NT2/D1 (cell line): ENCODE measurements at regions not wholly inside any gene's neighbourhood (a gene's known extent, or its start where the extent isn't known, plus 50 kb on each side); places are given as distances from the start of the nearest gene placed in this dataset.

ENCODE experiments used
- SUZ12 ChIP-seq: IDR thresholded peaks from 2 replicates; pipeline ENCODE4 v1.6.1; 2011; ENCODE audit not compliant: insufficient read length, insufficient read depth; ENCODE audit errors: extremely low read depth
- YY1 ChIP-seq: IDR thresholded peaks from 2 replicates; pipeline ENCODE4 v1.6.1; 2011; ENCODE audit not compliant: insufficient read length, insufficient read depth
- ZNF274 ChIP-seq: IDR thresholded peaks from 2 replicates; pipeline ENCODE4 v1.6.1; 2011; ENCODE audit warnings: mild to moderate bottlenecking, low read depth, low read length

GRCh38 chr4:119794113-119794512 lies 165.5 kb upstream of the PDE5A start:
- no peak for TF ChIP-seq YY1
- no peak for TF ChIP-seq ZNF274
- no peak for TF ChIP-seq SUZ12
